ENCODE measurements at regions not wholly inside any gene's neighbourhood (a gene's known extent, or its start where the extent isn't known, plus 50 kb on each side); places are given as distances from the start of the nearest gene placed in this dataset.

DNA sequence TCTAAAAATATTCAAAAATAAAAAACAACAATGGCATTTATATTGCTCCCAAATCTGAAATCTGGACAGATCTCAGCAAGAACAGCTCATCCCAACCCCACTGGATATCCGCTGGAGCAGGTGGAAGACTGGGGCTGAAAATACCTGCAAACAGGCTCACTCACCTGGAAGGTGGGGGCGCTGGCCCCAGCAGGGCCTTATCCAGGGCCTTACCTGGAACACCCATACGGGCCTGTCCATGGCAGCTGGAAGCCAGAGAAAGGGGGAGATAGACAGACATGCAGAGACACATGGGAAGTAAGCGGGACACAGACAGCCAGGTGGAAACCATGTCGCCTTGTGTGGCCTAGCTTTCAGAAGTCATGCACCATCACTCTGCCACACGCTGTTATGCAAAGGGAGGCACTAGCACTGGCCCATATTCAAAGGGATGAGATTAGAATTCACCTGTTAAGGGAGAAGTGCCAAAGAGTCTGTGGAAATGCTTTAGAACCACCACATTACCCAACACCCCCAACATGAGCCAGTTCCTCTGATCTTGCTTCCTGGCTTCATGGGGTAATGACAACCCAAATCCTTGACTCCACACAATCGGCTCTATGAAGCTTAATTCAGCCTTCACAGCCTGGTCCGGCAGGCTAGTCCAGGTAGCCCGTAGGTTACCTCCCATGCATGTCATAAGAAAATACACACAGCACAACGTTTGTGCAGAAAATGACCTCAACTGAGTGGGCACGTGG, 99.0 kb upstream of the CDYL start:
- TF ChIP-seq, protein P1, sequence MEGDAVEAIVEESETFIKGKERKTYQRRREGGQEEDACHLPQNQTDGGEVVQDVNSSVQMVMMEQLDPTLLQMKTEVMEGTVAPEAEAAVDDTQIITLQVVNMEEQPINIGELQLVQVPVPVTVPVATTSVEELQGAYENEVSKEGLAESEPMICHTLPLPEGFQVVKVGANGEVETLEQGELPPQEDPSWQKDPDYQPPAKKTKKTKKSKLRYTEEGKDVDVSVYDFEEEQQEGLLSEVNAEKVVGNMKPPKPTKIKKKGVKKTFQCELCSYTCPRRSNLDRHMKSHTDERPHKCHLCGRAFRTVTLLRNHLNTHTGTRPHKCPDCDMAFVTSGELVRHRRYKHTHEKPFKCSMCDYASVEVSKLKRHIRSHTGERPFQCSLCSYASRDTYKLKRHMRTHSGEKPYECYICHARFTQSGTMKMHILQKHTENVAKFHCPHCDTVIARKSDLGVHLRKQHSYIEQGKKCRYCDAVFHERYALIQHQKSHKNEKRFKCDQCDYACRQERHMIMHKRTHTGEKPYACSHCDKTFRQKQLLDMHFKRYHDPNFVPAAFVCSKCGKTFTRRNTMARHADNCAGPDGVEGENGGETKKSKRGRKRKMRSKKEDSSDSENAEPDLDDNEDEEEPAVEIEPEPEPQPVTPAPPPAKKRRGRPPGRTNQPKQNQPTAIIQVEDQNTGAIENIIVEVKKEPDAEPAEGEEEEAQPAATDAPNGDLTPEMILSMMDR (IDR thresholded peaks at IDR 0.05; ENCODE audit: low read depth, low read length), result no peak
- no peak for TF ChIP-seq EZH2phosphoT487 (IDR thresholded peaks at IDR 0.05; ENCODE audit: low read depth)
